DND-41 (cell line): ENCODE measurements at regions not wholly inside any gene's neighbourhood (a gene's known extent, or its start where the extent isn't known, plus 50 kb on each side); places are given as distances from the start of the nearest gene placed in this dataset.

Experiments
- CTCF ChIP-seq: IDR thresholded peaks from 2 replicates; pipeline ENCODE4 v1.5.1; 2012; ENCODE audit warnings: borderline replicate concordance, low read length, moderate library complexity, mild to moderate bottlenecking; ENCODE audit not compliant: poor library complexity, severe bottlenecking; ENCODE audit errors: extremely low read depth
- EZH2 ChIP-seq: IDR thresholded peaks from 3 replicates; pipeline ENCODE4 v1.6.1; 2012; ENCODE audit warnings: borderline replicate concordance, low read depth, mild to moderate bottlenecking, moderate library complexity, low read length, inconsistent platforms; ENCODE audit not compliant: severe bottlenecking

GRCh38 chr10:120799849-120800248 is 51.3 kb upstream of the WDR11 start:
- TF ChIP-seq CTCF (no peak), EZH2 (no peak)
